GM12865 (cell line): ENCODE measurements at regions not wholly inside any gene's neighbourhood (a gene's known extent, or its start where the extent isn't known, plus 50 kb on each side); places are given as distances from the start of the nearest gene placed in this dataset.
"Not testable (repeated sequence)": the region's sequence is repeated elsewhere in the genome, so short reads cannot be mapped to it uniquely, and the experiment has no call there.

Experiments
- DNase-seq: peaks from one replicate; pipeline ENCODE4 v3.0.0; 2010; ENCODE audit warnings: low read depth
- H3K4me3 ChIP-seq: 2 replicates; pipeline ENCODE4 v1.5.1; 2011; ENCODE audit warnings: mild to moderate bottlenecking, low read depth, low read length, control low read depth
- TF ChIP-seq, protein P1 (sequence below): IDR thresholded peaks from 2 replicates; pipeline ENCODE4 v1.5.1; 2011; ENCODE audit warnings: low read length, control low read depth, low read depth, inconsistent platforms; ENCODE audit not compliant: insufficient read depth; ENCODE audit errors: missing control alignments

DNA sequence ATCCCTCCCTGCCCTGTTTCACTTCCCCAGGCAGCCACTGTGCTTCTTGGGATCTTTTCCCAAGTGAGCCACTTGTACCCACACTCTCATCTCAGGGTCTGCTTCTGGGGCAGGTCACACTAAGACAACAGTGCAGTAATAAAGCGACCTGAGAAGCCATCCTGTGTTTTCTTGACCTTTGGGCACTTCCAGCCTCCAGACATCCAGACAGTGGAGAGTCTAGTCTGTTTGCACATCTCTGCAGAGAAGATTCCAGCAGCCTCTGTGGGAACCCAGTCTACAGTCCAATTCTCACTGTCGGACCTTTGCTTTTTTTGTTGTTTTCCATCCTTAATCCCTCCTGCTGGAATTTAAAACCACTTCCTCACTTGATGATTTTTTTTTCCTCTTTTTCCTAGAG lies 50.3 kb upstream of the ATP6AP2 start:
- no peak for DNase-seq
- TF ChIP-seq, protein P1, sequence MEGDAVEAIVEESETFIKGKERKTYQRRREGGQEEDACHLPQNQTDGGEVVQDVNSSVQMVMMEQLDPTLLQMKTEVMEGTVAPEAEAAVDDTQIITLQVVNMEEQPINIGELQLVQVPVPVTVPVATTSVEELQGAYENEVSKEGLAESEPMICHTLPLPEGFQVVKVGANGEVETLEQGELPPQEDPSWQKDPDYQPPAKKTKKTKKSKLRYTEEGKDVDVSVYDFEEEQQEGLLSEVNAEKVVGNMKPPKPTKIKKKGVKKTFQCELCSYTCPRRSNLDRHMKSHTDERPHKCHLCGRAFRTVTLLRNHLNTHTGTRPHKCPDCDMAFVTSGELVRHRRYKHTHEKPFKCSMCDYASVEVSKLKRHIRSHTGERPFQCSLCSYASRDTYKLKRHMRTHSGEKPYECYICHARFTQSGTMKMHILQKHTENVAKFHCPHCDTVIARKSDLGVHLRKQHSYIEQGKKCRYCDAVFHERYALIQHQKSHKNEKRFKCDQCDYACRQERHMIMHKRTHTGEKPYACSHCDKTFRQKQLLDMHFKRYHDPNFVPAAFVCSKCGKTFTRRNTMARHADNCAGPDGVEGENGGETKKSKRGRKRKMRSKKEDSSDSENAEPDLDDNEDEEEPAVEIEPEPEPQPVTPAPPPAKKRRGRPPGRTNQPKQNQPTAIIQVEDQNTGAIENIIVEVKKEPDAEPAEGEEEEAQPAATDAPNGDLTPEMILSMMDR: no peak
- no peak overlapping the region for H3K4me3 ChIP-seq

DNA sequence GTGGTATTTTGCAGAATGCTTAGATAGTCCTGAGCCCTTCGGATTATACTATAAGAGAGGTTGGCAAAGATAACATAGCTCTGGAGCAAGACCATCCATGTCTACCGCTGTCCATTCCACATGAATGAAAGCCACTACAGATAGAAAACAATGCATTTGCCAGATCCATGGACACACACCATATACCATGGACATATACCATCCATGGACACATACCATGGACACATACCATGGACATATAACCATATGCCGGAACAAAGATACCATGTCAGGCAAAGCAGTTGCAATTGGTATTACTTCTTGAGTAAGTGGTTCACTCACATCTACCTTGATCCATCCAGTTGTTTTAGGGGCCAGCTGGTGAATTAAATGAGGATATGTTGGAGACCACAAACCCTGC lies 53.2 kb upstream of the ATP6AP2 start:
- TF ChIP-seq, protein P1: no peak
- no peak overlapping the region for H3K4me3 ChIP-seq
- DNase-seq: no peak

DNA sequence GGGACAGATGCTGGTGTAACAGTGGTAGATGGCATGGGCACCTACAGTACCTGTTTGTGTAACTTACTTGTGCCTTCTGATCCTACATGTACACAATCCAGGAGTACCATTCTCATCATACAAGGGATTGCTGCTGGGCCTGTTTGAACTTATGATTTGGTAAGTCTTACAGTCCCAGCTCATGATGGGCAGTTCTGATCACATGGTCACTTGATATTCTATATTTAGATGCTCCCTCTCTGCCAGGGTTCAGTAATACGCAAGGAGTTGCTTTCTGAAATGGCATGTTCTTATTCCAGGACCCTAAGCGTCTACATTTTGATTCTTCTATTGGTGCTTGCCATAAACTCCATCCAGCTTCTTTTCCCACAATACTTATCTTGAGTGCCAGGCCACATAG lies 54.4 kb upstream of the ATP6AP2 start:
- no peak for DNase-seq
- H3K4me3 ChIP-seq: no peak overlapping the region
- TF ChIP-seq, protein P1: no peak

DNA sequence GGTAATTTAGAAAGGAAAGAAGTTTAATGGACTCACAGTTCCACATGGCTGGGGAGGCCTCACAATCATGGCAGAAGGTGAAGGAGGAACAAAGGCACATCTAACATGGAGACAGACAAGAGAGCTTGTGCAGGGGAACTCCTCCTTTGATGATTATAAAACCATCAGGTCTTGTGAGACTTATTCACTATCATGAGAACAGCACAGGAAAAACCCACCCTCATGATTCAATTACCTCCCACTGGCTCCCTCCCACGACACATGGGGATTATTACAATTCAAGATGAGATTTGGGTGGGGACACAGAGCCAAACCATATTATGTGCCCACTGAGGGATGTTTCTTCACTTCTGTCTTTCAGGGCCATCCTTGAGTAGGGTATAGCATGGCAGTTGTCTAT lies 54.9 kb upstream of the ATP6AP2 start:
- DNase-seq, H3K4me3 ChIP-seq: not testable (repeated sequence)

DNA sequence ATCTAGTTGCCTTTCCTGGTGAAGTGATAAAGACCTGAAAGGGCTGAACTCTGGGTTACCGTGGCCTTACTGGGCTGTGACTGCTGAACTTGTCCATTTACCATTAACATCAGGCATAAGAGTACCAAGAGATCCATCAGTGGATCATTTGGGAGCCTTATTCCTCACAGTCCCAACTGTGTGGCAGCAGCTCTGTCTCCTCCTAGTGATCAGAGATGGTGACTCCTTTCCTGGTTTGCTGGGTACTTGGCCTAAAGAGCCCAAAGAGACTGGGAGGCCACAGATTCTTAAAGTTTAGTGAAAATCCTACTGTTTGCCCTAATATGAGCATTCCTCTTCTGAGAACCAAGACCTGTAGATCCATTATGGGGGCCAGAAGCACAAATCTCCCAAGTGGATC lies 56.3 kb upstream of the ATP6AP2 start:
- no peak for DNase-seq
- TF ChIP-seq, protein P1: no peak
- H3K4me3 ChIP-seq: no peak overlapping the region

DNA sequence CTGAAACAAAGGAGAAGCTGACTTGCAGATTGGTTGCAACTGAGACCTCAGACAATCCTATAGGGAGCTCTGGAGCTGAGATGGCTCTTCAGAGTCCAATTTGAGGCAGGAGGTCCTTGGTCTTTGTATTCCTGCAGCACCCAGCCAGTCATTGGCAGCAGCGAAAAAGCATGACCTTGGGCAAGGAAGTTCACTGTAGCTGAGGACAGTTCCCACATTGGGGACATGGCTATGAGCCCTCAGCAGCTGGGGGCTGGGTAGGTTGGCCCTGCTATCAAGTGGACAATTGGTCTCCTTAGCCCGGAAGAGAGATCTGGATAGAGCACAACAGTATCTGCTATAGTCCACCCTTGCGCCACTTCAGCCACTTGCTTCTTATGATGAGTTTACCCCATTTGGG lies 56.9 kb upstream of the ATP6AP2 start:
- DNase-seq: no peak
- TF ChIP-seq, protein P1: no peak
- no peak overlapping the region for H3K4me3 ChIP-seq

DNA sequence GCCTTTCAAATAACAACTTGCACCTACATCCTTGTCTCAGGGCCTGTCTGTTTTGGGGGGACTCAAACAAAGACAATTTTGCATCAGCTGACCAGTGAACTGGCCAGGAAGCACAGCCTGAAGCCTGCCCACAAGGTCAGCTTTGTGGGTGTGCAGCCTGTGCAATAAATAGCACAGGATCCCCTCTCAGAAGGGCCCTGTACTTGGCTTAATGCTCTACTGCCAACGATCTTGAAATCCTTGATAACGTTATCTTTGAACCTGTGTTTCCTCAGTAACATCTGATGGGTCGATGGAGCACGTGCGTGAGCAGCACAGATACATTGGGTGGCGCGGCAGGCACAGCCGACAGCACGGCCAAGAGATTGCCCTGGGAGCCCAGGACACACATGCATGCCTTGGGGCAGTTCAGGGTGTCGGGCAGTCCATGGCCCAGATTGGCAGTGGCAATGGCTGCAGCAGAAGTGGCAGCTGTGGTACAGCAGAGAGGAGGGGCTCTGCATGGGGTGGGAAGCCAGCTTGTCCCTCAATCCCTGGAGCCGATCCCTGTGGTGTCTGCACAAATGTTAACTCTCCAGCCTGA lies 58.8 kb upstream of the ATP6AP2 start:
- no peak overlapping the region for H3K4me3 ChIP-seq
- no peak for DNase-seq

More for the DNA sequence above, 58.8 kb upstream of the ATP6AP2 start:
- TF ChIP-seq, protein P1: no peak
